ENCODE measurements at regions not wholly inside any gene's neighbourhood (a gene's known extent, or its start where the extent isn't known, plus 50 kb on each side); places are given as distances from the start of the nearest gene placed in this dataset.

- DNase-seq: no peak
- Histone ChIP-seq H3K9me3 (no peaks in the 10 kb centered on the region), H3K4me3 (peak overlapping the region in 3 of 4 donors; percentile 19 to 83 (median 23)), H3K27me3 (peaks cover 0 to 57% (median 14%) of the 10 kb centered on the region in 3 donors), H3K36me3 (no peaks in the 10 kb centered on the region), H3K27ac (peak overlapping the region in 4 of 5 donors; percentile 54 to 94 (median 80)), H3K4me1 (peaks cover 9 to 26% (median 13%) of the 10 kb centered on the region in 4 donors)
- no peak for TF ChIP-seq POLR2A (IDR thresholded peaks at IDR 0.05)
- TF ChIP-seq POLR2AphosphoS5 (IDR thresholded peaks at IDR 0.05): no peak
- TF ChIP-seq CTCF (IDR thresholded peaks at IDR 0.05): no peak
- no peak for TF ChIP-seq EP300 (IDR thresholded peaks at IDR 0.05)
- intact Hi-C loops (cut with DNase I; ENCODE audit: low total_unique reads): no loop called here
- WGBS, 5 donors: 29 to 51% (median 48%) methylated on average over 4 of the region's 4 CpGs
Measured at GRCh38 chr9:21556581-21557427, 74.7 kb upstream of the IFNE start.

DNA sequence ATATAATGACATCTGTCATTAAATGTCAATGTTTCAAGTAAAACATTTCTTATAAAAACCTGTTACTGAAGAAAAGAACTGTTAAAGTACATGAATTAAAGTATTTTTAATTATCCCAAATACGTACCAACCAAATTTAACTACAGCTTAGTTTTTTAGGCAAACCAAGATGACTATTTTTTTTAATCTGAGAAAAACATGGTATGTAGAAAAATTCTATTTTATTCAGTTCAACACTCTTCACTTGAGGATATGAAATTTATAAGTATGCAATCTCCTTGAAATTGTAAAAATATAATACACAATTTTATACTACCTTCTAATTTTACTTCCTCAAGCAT, 75.3 kb upstream of the IFNE start:
- no peaks in the 10 kb centered on the region for H3K36me3 ChIP-seq
- intact Hi-C loops (cut with DNase I; ENCODE audit: low total_unique reads): no loop called here
- TF ChIP-seq EP300 (IDR thresholded peaks at IDR 0.05): no peak
- TF ChIP-seq POLR2A (IDR thresholded peaks at IDR 0.05): no peak
- no peak for TF ChIP-seq CTCF (IDR thresholded peaks at IDR 0.05)
- no peak for TF ChIP-seq POLR2AphosphoS5 (IDR thresholded peaks at IDR 0.05)
- DNase-seq: no peak
- 43 to 65% (median 54%) methylated on average over 1 of the region's 1 CpG for WGBS, 5 donors
- H3K9me3 ChIP-seq: no peaks in the 10 kb centered on the region
- peaks cover 9 to 20% (median 13%) of the 10 kb centered on the region in 4 donors for H3K4me1 ChIP-seq
- H3K27ac ChIP-seq: peak overlapping the region in 4 of 5 donors; percentile 70 to 94 (median 87)
- H3K4me3 ChIP-seq: peak overlapping the region; percentile 62 to 83 (median 66)
- H3K27me3 ChIP-seq: peaks cover 0 to 57% (median 14%) of the 10 kb centered on the region in 3 donors

DNA sequence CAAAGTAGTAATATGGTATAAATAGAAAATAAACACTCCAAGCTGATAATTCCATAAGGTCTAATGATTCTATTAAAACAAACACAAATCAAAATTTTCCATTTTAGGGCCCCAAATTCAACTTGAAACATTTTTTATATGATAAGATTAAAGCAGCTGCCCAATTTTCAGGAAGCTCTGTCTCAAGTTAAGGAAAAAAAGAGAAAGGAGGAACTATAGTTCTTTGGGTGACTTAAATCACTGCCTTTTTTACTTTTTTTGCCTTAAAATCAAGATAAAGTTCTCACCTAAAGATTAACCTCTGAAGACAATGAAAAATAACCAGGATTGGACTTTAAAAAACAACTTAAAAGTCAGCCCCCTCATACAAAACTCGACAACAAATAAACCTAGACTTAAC, 76.0 kb upstream of the IFNE start:
- WGBS, 5 donors: 9 to 20% (median 15%) methylated on average over 1 of the region's 1 CpG
- Histone ChIP-seq H3K4me3 (peak overlapping the region; percentile 62 to 83 (median 66)), H3K4me1 (peaks cover 9 to 17% (median 13%) of the 10 kb centered on the region in 4 donors), H3K36me3 (no peaks in the 10 kb centered on the region), H3K27me3 (peaks cover 0 to 57% (median 14%) of the 10 kb centered on the region in 3 donors), H3K27ac (peak overlapping the region in 4 of 5 donors; percentile 85 to 94 (median 88)), H3K9me3 (no peaks in the 10 kb centered on the region)
- TF ChIP-seq POLR2A (IDR thresholded peaks at IDR 0.05) (no peak), CTCF (IDR thresholded peaks at IDR 0.05) (no peak)
- intact Hi-C loops (cut with DNase I; ENCODE audit: low total_unique reads): no loop called here
- no peak for DNase-seq

DNA sequence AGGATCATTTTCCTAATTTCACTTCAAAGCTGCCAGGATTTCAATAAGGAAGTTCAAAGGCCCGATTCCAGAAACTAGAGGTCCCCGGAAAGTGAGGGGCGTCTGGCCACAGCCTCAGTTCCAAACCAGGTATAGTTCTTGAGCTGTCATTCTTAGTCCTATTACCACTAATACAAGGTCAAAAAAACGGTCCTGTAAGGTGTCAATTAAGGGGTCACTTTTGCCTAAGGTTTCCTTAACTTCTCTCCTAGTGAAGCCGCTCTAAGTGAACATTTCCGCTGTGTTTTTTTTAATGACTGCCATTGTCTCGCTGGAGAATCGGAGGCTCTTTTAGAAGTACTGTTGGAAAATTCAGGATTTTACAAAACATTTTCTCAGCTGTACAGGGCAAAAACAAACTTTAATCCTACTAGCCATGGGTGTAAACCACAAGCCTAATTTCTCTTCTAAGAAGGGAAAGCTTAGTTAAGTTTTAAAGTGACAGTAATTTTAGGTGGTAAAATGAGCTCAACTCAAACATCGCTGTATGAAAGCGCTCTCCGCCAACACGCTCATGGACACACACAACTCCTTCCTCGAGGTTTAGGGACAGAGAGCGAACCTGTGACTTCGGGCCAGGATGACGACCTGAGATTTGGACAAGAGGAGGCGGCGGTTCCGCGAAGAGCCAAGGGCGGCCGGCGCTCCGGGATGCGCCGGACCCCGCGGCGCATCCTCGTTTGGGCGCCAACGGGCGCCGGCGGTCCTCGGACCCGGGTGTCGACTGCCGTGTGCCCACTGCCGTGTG, 76.7 kb upstream of the IFNE start:
- intact Hi-C loops (cut with DNase I; ENCODE audit: low total_unique reads): no loop called here
- 2 to 7% (median 3%) methylated on average over 16 to 40 of the region's 40 CpGs for WGBS, 5 donors
- Histone ChIP-seq H3K4me1 (peaks cover 9 to 17% (median 13%) of the 10 kb centered on the region in 4 donors), H3K4me3 (peak overlapping the region; percentile 62 to 83 (median 66)), H3K9me3 (no peaks in the 10 kb centered on the region), H3K27ac (peak overlapping the region; percentile 85 to 94 (median 87)), H3K27me3 (peaks cover 0 to 57% (median 14%) of the 10 kb centered on the region in 3 donors), H3K36me3 (no peaks in the 10 kb centered on the region)
- TF ChIP-seq EP300 (IDR thresholded peaks at IDR 0.05) (no peak), POLR2AphosphoS5 (IDR thresholded peaks at IDR 0.05) (no peak), CTCF (IDR thresholded peaks at IDR 0.05) (no peak), POLR2A (IDR thresholded peaks at IDR 0.05) (no peak)
- peak; percentile 26 to 43 for DNase-seq

All from stomach (tissue), 8 donors.